ENCODE measurements at regions not wholly inside any gene's neighbourhood (a gene's known extent, or its start where the extent isn't known, plus 50 kb on each side); places are given as distances from the start of the nearest gene placed in this dataset.

- no peak for TF ChIP-seq CEBPB (IDR thresholded peaks at IDR 0.05)
- TF ChIP-seq, protein P1, sequence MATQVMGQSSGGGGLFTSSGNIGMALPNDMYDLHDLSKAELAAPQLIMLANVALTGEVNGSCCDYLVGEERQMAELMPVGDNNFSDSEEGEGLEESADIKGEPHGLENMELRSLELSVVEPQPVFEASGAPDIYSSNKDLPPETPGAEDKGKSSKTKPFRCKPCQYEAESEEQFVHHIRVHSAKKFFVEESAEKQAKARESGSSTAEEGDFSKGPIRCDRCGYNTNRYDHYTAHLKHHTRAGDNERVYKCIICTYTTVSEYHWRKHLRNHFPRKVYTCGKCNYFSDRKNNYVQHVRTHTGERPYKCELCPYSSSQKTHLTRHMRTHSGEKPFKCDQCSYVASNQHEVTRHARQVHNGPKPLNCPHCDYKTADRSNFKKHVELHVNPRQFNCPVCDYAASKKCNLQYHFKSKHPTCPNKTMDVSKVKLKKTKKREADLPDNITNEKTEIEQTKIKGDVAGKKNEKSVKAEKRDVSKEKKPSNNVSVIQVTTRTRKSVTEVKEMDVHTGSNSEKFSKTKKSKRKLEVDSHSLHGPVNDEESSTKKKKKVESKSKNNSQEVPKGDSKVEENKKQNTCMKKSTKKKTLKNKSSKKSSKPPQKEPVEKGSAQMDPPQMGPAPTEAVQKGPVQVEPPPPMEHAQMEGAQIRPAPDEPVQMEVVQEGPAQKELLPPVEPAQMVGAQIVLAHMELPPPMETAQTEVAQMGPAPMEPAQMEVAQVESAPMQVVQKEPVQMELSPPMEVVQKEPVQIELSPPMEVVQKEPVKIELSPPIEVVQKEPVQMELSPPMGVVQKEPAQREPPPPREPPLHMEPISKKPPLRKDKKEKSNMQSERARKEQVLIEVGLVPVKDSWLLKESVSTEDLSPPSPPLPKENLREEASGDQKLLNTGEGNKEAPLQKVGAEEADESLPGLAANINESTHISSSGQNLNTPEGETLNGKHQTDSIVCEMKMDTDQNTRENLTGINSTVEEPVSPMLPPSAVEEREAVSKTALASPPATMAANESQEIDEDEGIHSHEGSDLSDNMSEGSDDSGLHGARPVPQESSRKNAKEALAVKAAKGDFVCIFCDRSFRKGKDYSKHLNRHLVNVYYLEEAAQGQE (IDR thresholded peaks at IDR 0.05; ENCODE audit: low read depth) = no peak
These were observed 893.7 kb downstream of the FAM181B start for GRCh38 chr11:81839976-81840375.

Measured in Ishikawa (cell line).